Vagina (tissue), 2 donors: ENCODE measurements at regions not wholly inside any gene's neighbourhood (a gene's known extent, or its start where the extent isn't known, plus 50 kb on each side); places are given as distances from the start of the nearest gene placed in this dataset.

Experiments
- DNase-seq, 2 donors: peaks; one replicate each; pipeline ENCODE4 v3.0.0-alpha.2; 2017; ENCODE audit errors: extremely low spot score in 2 of 2
- H3K27ac ChIP-seq: fragments of 200-600 bp; sonication (generic); one replicate; pipeline ENCODE4 v1.5.1; 2019
- H3K27me3 ChIP-seq: fragments of 200-600 bp; sonication (generic); one replicate; pipeline ENCODE4 v1.5.1; 2019
- H3K36me3 ChIP-seq, 2 donors: fragments of 200-600 bp; sonication (generic); one replicate each; pipeline ENCODE4 v1.5.1; 2017 to 2019
- H3K4me1 ChIP-seq: fragments of 200-600 bp; sonication (generic); one replicate; pipeline ENCODE4 v1.5.1; 2019
- H3K4me3 ChIP-seq, 2 donors: fragments of 200-600 bp; sonication (generic); 1 replicate in 1 of 2; 2 replicates in 1 of 2; pipeline ENCODE4 v1.5.1; 2016 to 2019
- H3K9me3 ChIP-seq: fragments of 200-600 bp; sonication (generic); one replicate; pipeline ENCODE4 v1.5.1; 2019
- POLR2A ChIP-seq, 2 donors: fragments of 450-650 bp; IDR thresholded peaks; one replicate each; pipeline ENCODE4 v1.6.1; 2017; ENCODE audit warnings: antibody characterized with exemption in 2 of 2, mild to moderate bottlenecking in 2 of 2, moderate library complexity in 2 of 2
- POLR2AphosphoS5 ChIP-seq, 2 donors: sonication (generic); formaldehyde crosslinking; IDR thresholded peaks; one replicate each; pipeline ENCODE4 v1.9.0; 2017; ENCODE audit warnings: antibody characterized with exemption in 2 of 2, mild to moderate bottlenecking in 2 of 2, low read depth in 1 of 2; ENCODE audit not compliant: insufficient read depth in 1 of 2
- intact Hi-C: fragments of 100-400 bp; cut with DNase I; formaldehyde crosslinking; loops from one replicate; pipeline ENCODE4 v1.15.1; 2023
- TF ChIP-seq, protein P1 (sequence below), 3 experiments: fragments of 450-650 bp in 2 of 3; fragments of 200-600 bp in 1 of 3; sonication (generic) in 1 of 3; IDR thresholded peaks; one replicate each; pipeline ENCODE4 v1.5.1; 2017 to 2019; ENCODE audit warnings: antibody characterized with exemption in 3 of 3, mild to moderate bottlenecking in 2 of 3, moderate library complexity in 2 of 3

DNA sequence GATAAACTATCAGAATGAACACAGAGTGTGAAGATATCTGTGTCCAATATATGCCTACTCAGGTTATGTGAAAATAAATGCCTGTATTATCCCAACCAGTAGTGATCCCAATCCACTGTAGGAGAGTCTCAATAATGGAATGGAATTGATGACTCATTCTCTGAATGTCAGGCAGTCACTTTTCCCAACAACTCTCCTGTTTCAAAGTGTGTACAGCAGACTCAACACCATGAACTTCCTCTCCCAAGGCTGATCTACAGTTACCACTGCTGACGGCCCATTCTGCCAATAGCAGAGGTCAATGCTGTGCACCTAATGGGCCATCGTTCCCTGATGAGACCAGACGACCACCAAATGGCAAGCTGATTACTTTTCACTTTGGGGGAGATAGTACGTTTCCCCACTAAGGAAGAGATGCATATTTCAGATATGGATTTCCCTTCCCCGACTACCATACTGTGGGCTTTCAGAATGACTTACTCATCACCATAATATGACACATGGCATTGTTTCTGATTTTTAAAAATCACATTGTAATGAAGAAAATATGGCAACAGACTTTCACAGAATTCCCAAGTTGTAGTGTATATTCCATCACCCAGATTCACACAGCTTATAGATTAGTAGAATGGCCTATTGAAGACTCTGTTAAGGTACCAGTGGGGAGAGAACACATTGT lies 601.7 kb upstream of the VRK2 start:
- no peak for TF ChIP-seq POLR2AphosphoS5 (IDR thresholded peaks at IDR 0.05; ENCODE audit: insufficient read depth in 1 of 2, low read depth in 1 of 2)
- TF ChIP-seq, protein P1, sequence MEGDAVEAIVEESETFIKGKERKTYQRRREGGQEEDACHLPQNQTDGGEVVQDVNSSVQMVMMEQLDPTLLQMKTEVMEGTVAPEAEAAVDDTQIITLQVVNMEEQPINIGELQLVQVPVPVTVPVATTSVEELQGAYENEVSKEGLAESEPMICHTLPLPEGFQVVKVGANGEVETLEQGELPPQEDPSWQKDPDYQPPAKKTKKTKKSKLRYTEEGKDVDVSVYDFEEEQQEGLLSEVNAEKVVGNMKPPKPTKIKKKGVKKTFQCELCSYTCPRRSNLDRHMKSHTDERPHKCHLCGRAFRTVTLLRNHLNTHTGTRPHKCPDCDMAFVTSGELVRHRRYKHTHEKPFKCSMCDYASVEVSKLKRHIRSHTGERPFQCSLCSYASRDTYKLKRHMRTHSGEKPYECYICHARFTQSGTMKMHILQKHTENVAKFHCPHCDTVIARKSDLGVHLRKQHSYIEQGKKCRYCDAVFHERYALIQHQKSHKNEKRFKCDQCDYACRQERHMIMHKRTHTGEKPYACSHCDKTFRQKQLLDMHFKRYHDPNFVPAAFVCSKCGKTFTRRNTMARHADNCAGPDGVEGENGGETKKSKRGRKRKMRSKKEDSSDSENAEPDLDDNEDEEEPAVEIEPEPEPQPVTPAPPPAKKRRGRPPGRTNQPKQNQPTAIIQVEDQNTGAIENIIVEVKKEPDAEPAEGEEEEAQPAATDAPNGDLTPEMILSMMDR (IDR thresholded peaks at IDR 0.05) = no peak
- no peak for TF ChIP-seq POLR2A (IDR thresholded peaks at IDR 0.05)
- no peaks in the 10 kb centered on the region for H3K9me3 ChIP-seq
- H3K27me3 ChIP-seq = no peaks in the 10 kb centered on the region
- H3K4me1 ChIP-seq = no peaks in the 10 kb centered on the region
- intact Hi-C loops = no loop called here
- no peaks in the 10 kb centered on the region for H3K36me3 ChIP-seq
- H3K4me3 ChIP-seq = no peak overlapping the region
- no peak overlapping the region for H3K27ac ChIP-seq
- DNase-seq = no peak

- H3K27ac ChIP-seq = no peak overlapping the region
- DNase-seq = no peak
- TF ChIP-seq, protein P1 (IDR thresholded peaks at IDR 0.05) = no peak
- TF ChIP-seq POLR2A (IDR thresholded peaks at IDR 0.05) = no peak
- no peak for TF ChIP-seq POLR2AphosphoS5 (IDR thresholded peaks at IDR 0.05; ENCODE audit: insufficient read depth in 1 of 2, low read depth in 1 of 2)
- no peaks in the 10 kb centered on the region for H3K36me3 ChIP-seq
- no peaks in the 10 kb centered on the region for H3K27me3 ChIP-seq
- no peaks in the 10 kb centered on the region for H3K4me1 ChIP-seq
- H3K9me3 ChIP-seq = no peaks in the 10 kb centered on the region
- H3K4me3 ChIP-seq = no peak overlapping the region
- intact Hi-C loops = no loop called here
Observed at GRCh38 chr2:57448816-57449215, 597.8 kb upstream of the VRK2 start.

GRCh38 chr2:57450170-57450569 lies 596.4 kb upstream of the VRK2 start:
- Histone ChIP-seq H3K36me3 (no peaks in the 10 kb centered on the region), H3K27ac (no peak overlapping the region), H3K4me1 (no peaks in the 10 kb centered on the region), H3K27me3 (no peaks in the 10 kb centered on the region), H3K9me3 (no peaks in the 10 kb centered on the region), H3K4me3 (no peak overlapping the region)
- no peak for TF ChIP-seq POLR2AphosphoS5 (IDR thresholded peaks at IDR 0.05; ENCODE audit: insufficient read depth in 1 of 2, low read depth in 1 of 2)
- TF ChIP-seq, protein P1 (IDR thresholded peaks at IDR 0.05) = no peak
- no peak for TF ChIP-seq POLR2A (IDR thresholded peaks at IDR 0.05)
- intact Hi-C loops = no loop called here
- no peak for DNase-seq

DNA sequence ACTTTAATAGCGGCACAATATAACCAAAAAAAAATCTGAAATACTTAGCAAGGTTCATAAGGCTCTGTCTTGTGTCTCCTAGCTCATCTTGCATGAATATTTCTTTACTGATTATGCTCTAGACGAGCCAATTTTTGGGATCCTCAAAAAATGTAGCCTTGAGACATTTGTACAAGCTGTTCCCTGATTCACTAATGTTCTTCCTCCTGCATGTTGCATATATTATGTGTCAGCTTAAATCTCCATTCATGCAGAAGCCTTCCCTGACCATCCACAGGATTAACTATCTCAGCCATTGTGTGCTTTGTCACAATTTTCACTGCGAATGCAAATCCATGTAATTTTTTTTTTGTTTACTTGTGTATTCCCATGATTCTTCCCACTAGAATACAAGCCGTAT lies 594.0 kb upstream of the VRK2 start:
- Histone ChIP-seq H3K4me1 (no peaks in the 10 kb centered on the region), H3K4me3 (no peak overlapping the region), H3K9me3 (no peaks in the 10 kb centered on the region), H3K36me3 (no peaks in the 10 kb centered on the region), H3K27me3 (no peaks in the 10 kb centered on the region), H3K27ac (no peak overlapping the region)
- no peak for DNase-seq
- TF ChIP-seq POLR2AphosphoS5 (IDR thresholded peaks at IDR 0.05; ENCODE audit: insufficient read depth in 1 of 2, low read depth in 1 of 2) (no peak), POLR2A (IDR thresholded peaks at IDR 0.05) (no peak)
- TF ChIP-seq, protein P1 (IDR thresholded peaks at IDR 0.05) = no peak
- intact Hi-C loops = no loop called here

- H3K4me3 ChIP-seq = no peak overlapping the region
- intact Hi-C loops = no loop called here
- DNase-seq = no peak
- TF ChIP-seq POLR2AphosphoS5 (IDR thresholded peaks at IDR 0.05; ENCODE audit: insufficient read depth in 1 of 2, low read depth in 1 of 2) = no peak
- TF ChIP-seq, protein P1 (IDR thresholded peaks at IDR 0.05) = no peak
- TF ChIP-seq POLR2A (IDR thresholded peaks at IDR 0.05) = no peak
- H3K4me1 ChIP-seq = no peaks in the 10 kb centered on the region
- no peaks in the 10 kb centered on the region for H3K27me3 ChIP-seq
- H3K27ac ChIP-seq = no peak overlapping the region
- H3K9me3 ChIP-seq = no peaks in the 10 kb centered on the region
- H3K36me3 ChIP-seq = no peaks in the 10 kb centered on the region
Observed at GRCh38 chr2:57453945-57454344, 592.7 kb upstream of the VRK2 start.
